ENCODE measurements at regions not wholly inside any gene's neighbourhood (a gene's known extent, or its start where the extent isn't known, plus 50 kb on each side); places are given as distances from the start of the nearest gene placed in this dataset.

DNA sequence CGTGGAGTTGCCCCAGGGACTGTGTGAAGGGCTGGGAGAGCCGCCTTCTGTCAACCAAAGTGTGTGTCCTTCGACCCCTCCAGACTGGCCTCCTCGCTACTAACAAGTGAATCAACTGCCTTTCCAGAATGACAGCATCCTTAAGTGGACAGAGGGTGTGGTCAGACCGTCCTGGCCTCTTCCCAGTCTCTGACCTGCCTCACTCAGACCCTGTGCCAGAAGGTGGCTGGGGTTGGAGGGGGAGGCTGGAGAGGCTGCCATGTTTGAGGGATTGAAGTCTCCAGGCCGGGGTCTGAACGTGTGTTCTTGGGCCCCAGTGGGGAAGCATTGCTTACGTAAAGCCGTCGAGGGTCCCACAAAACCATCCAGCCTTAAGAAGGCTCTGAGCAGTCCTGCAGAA lies 389.3 kb upstream of the IRX4 start:
- TF ChIP-seq CTCF (IDR thresholded peaks at IDR 0.05; ENCODE audit: borderline replicate concordance, extremely low read depth, low read length, poor library complexity, severe bottlenecking) = no peak
- no peak for TF ChIP-seq EZH2 (IDR thresholded peaks at IDR 0.05; ENCODE audit: borderline replicate concordance, low read depth, low read length, severe bottlenecking)

Data from DND-41 (cell line).